ENCODE measurements at regions not wholly inside any gene's neighbourhood (a gene's known extent, or its start where the extent isn't known, plus 50 kb on each side); places are given as distances from the start of the nearest gene placed in this dataset.

DNA sequence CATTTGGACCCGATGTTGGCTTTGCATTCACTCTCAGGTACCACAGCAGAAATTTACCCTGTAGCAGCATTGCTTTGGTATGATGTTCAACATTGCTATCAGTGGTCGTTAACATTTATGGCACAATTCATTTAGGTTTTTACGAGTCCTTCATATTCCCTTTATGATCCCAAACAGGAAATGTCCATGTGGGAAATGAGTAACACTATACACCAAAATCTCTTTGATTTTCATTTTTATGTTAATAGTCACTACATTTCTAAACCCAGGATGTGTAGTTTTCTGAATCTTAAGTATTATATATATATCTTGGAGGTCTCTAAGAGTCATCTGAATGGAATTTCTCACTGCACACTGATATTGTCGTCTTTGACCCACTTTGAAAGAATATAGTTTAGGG is 78.5 kb upstream of the RBMS3 start:
- no peak for DNase-seq

DNA sequence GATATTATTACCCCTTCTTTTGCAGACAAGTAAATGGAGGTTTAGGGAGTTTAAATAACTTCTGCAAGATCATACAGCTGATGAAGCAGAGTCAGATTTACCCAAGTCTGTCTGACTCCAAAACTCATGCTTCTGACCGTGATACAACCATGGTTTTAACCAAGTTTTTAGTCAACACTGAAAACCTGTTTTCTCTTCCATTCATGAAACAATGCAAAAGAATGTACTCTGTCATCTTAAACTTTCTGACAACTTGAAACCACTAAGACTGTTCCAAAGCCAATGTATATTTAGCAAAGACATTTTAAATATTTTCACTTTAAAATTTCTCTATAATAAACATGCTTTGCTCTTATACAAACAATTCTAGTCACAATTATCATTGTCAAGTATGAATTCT is 77.0 kb upstream of the RBMS3 start:
- DNase-seq = no peak

DNA sequence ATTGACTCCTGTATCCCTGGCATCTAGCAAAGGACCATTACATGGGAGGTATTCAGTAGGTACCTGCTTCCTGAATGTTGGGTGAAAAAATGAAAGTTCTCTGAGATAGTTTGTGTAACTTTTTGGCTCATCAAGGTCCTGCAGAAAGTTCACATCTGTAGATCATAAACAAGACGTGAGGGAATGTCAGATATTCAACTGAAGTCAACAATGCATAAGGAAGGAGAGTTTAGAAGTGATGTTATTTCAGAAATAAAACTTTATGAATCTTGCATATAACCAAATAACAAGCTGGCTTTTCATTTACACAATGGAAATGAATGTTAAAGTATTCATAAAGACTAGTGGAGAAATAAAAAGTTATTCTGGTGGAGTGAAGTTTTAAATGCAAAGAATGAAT is 73.4 kb upstream of the RBMS3 start:
- no peak for DNase-seq

DNA sequence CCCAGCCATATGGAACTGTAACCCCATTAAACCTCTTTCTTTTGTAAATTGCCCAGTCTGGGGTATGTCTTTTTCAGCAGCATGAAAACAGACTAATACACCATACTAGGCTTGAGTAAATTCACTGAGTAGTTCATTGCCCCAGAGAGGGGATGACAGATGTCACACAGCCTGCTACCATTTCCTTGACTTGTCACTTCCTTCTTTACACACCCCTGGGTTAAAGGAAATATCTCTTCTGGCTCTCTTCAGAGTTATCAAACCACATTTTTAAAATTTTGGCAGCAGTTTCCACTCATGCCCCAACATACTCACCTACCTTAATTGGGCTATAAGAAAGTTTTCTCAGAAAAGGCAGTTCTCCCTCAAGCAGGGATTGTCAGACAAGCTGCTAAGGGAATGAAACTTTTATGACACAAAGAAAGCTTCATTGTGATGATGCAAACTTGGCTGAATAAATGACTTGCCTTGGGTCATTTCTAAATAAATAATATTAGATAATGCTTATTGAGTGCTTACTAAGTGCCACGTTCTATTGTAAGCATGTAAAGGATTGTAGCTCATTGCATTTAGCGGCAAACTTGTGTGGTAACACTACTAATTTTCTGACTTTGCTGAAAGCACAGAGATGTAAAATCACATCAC is 68.0 kb upstream of the RBMS3 start:
- DNase-seq = no peak

DNA sequence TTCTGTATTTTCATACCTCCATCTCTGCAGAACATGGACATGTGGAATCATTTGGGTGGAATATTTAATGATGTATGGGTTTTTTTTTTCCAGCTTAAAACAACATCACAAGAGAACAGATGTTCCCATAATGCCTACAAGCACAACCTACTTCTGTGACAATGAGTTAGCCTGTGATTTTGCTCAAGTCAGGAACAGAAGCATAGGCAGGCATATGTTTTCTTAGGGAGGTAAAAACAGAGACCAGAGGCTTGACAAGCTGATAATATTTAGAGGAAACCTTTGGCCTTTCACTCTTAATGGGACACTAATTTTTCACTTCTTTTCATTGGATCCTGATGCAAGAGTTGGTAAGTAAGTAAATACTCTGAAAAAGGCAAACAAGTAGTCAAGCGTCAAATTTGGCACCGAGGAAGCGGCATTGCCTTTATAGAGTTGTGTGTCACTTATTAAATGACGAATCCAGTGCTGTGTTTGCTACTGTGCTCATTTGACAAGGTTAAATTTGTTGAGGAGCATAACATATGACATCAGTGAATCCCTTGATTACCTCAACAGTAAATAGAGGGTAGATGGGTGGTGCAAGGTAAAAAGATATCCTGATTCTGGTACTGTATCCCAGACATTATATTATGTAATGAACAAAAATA is 66.7 kb upstream of the RBMS3 start:
- no peak for DNase-seq

DNA sequence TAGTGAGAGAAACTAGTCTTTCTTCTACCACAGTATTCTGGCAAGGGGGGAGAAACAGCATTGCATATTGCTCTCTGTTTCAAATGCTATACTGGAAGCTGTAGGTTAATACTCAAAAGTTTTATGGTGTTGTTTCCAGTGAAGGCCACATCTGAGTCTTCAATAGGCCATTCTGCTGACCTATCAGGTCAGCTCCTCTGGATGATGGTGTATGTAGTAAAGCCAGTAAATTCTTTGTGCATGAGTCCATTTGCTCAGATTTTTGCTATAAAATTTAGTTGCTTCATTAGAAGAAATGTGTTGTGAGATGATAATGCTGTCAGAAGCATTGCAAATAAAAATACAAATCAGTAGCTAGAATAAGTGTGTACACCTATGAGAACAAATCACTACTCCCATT is 64.9 kb upstream of the RBMS3 start:
- DNase-seq = no peak

DNA sequence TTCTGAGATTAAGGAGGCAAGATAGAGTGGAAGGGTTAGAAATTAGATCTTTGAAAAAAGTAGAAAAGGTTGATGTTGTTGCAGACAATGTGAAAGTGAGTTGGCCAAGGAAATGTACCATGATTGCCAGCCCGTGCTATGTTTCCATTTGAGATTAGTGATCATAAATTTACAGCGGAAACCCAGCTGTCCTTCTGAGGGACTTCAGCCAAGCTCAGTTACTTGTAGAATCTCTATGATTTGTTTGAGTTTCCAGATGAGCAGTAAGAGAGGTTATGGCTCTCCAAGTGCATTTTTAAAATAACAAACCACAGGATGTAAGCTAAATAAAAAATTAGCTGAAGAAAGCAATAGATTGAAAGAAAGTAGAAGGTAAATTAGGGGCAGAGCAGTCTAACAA is 54.2 kb upstream of the RBMS3 start:
- DNase-seq = no peak

DNA sequence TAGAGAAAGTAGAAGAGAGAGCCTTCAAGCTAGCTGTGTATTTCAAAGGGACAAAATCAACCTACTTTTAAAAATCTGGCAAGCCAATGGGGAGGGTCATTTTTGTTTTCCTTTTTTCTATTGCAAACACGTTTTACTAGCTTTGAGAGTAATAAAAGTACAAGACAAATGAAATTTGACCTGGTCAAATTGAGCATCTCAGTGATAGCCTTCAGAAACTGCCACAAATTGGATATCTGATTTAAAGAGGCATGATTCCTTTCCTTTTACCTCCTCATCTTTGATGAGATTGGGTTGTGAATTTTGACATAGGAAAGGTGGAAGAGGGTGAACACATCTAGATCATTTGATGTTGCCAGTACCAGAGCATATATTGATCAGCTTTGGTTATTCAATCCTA is 53.6 kb upstream of the RBMS3 start:
- DNase-seq = no peak
